GM06990 (cell line): ENCODE measurements at regions not wholly inside any gene's neighbourhood (a gene's known extent, or its start where the extent isn't known, plus 50 kb on each side); places are given as distances from the start of the nearest gene placed in this dataset.

Experiments used
- DNase-seq: peaks from one replicate; pipeline ENCODE4 v3.0.0-alpha.2; 2011; ENCODE audit not compliant: insufficient read length; ENCODE audit errors: extremely low read depth
- H3K27me3 ChIP-seq: replicated peaks from 2 replicates; pipeline ENCODE4 v1.6.0; 2011; ENCODE audit warnings: low read length; ENCODE audit not compliant: control insufficient read depth, insufficient read depth
- H3K36me3 ChIP-seq: 2 replicates; pipeline ENCODE4 v1.5.1; 2011; ENCODE audit warnings: low read length; ENCODE audit not compliant: control insufficient read depth, insufficient read depth
- H3K4me3 ChIP-seq: replicated peaks from 2 replicates; pipeline ENCODE4 v1.5.1; 2011; ENCODE audit warnings: low read depth, mild to moderate bottlenecking, control low read depth, low read length
- CTCF ChIP-seq: IDR thresholded peaks from 2 replicates; pipeline ENCODE4 v1.5.1; 2011; ENCODE audit warnings: low read length, control low read depth, mild to moderate bottlenecking, inconsistent platforms; ENCODE audit not compliant: insufficient read depth, poor library complexity, severe bottlenecking

GRCh38 chr2:217054791-217055190 is 194.9 kb upstream of the TNP1 start:
- no peaks in the 10 kb centered on the region for H3K36me3 ChIP-seq
- TF ChIP-seq CTCF = no peak
- no peak overlapping the region for H3K4me3 ChIP-seq
- H3K27me3 ChIP-seq = no peaks in the 10 kb centered on the region
- DNase-seq = no peak

DNA sequence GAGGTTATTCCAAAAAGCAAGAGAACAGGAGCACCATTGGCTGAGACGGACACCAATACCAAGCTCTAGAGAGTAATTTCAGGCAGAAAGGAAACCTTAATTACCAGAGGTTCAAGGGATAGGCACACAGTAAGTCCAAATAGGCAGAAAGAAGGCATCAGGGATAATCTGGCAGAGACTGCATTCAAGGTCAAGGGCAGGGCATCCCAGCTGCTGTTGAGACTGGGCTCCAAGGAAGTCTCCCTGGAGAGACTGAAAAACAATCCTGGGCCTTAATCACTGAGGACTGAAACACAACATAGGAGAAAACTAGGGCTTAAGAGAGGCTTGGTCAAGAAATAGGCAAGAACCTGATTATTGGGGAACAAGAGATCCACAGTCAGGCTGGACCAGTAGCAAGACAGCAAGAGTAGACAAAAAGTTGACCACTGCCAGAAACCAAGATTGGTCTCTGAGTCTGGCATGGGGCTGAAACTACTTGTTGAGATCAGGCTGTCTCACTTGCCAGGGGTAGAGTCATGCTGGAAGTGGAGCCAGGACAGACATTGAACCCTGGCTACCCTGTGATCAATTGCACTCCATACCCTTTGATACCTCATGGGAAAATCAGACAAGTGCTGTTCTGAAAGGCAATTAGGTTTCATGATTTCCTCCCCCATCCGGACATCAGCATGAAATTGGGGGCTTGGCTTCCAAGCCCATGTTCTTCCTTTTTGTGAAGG is 193.2 kb upstream of the TNP1 start:
- no peak overlapping the region for H3K4me3 ChIP-seq
- TF ChIP-seq CTCF = no peak
- H3K36me3 ChIP-seq = no peaks in the 10 kb centered on the region
- DNase-seq = no peak
- peaks cover 2% of the 10 kb centered on the region; the same call in 1 of the 2 replicates for H3K27me3 ChIP-seq

- no peaks in the 10 kb centered on the region for H3K36me3 ChIP-seq
- no peak for DNase-seq
- TF ChIP-seq CTCF = no peak
- peaks cover 2% of the 10 kb centered on the region; the same call in 1 of the 2 replicates for H3K27me3 ChIP-seq
- H3K4me3 ChIP-seq = no peak overlapping the region
Observed at GRCh38 chr2:217051416-217051815, 191.6 kb upstream of the TNP1 start.

- Histone ChIP-seq H3K27me3 (peaks cover 2% of the 10 kb centered on the region; the same call in 1 of the 2 replicates), H3K36me3 (no peaks in the 10 kb centered on the region), H3K4me3 (no peak overlapping the region)
- no peak for DNase-seq
- no peak for TF ChIP-seq CTCF
Observed at GRCh38 chr2:217049956-217050355, 190.1 kb upstream of the TNP1 start.

DNA sequence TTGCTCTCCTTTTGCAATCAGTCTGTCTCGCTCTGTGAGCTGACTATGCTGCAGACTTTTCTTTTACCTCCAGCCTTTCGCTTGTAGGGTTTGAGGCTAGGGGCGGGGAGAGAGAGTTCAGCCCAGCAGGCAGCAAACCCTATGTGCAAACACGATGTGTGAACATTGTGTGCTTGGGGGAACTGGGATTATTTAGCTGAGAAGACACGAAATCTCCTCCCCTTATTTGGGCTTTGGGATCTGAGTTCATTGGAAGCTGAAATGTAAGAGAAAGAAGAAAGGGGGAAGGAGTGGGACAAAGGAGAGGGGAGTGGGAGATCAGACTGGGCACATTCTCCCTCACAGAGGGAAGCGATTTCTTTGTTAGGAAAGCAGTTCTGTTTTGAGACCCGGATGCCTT is 189.6 kb upstream of the TNP1 start:
- H3K36me3 ChIP-seq = no peaks in the 10 kb centered on the region
- TF ChIP-seq CTCF = no peak
- no peak for DNase-seq
- peaks cover 2% of the 10 kb centered on the region; the same call in 1 of the 2 replicates for H3K27me3 ChIP-seq
- H3K4me3 ChIP-seq = no peak overlapping the region
